ENCODE measurements at regions not wholly inside any gene's neighbourhood (a gene's known extent, or its start where the extent isn't known, plus 50 kb on each side); places are given as distances from the start of the nearest gene placed in this dataset.
"Not testable (repeated sequence)": the region's sequence is repeated elsewhere in the genome, so short reads cannot be mapped to it uniquely, and the experiment has no call there.

DNA sequence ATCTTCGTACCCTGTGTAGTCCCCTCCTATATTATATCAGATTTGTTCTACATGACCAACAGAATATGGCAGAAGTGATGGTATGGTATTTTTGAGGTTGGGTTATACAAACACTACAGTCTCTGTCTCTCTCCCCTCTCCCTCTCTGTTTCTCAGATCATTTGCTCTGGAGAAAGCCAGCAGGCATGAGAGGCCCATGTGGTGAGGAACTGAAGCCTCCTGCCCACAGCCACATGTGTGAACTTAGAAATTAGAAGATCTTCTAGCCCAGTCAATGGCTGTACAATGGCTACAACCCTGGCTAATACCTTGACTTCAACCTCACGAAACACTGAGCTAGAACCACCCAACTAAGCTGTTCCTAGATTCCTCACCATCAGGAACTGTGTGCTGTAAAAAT lies 250.6 kb downstream of the SMAD2 start:
- no peak for DNase-seq (ENCODE audit: low read depth in 3 of 3)

DNA sequence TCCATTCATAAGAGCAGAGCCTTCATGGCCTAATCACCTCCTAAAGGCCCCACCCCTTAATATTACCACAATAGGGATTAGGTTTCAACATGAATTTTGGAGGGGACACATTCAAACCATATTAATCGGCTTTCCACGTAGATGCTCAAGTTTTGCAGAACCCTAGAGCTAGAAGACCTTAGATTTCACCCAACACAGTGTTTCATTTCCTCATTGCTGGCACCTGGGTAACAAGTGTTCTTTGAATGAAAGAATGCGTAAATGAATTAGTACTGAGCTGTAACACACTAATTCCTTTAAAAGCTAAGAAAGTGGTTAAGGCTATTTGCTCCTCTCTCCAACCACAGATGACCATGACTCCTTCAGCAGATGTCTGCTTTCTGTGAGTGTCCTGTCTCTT lies 252.5 kb downstream of the SMAD2 start:
- no peak for DNase-seq (ENCODE audit: low read depth in 3 of 3)

GRCh38 chr18:47669815-47670214 lies 260.6 kb downstream of the SMAD2 start:
- DNase-seq (ENCODE audit: low read depth in 3 of 3): no peak

- no peak for DNase-seq (ENCODE audit: low read depth in 3 of 3)
Measured at GRCh38 chr18:47658498-47658897, 272.0 kb downstream of the SMAD2 start.

DNA sequence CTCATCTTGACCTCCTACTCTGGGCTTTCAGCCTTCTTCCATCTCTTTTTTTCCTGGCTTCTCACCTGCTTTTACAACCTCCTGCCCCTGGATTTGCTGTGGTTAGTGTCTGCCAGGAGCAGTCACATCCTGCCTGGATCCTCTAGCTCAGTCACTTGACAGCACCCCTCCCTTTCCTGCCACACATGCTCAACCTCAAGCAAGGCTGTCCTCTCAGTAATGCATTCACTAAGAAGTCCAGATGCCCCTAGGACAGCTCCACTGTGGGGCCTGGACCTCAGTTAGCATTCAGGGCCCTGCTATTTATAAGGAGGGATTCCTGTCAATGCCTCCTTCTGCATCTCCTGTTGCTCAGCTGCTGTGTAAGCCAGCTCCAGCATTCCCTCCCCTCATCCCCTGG lies 275.5 kb downstream of the SMAD2 start:
- no peak for DNase-seq (ENCODE audit: low read depth in 3 of 3)

DNA sequence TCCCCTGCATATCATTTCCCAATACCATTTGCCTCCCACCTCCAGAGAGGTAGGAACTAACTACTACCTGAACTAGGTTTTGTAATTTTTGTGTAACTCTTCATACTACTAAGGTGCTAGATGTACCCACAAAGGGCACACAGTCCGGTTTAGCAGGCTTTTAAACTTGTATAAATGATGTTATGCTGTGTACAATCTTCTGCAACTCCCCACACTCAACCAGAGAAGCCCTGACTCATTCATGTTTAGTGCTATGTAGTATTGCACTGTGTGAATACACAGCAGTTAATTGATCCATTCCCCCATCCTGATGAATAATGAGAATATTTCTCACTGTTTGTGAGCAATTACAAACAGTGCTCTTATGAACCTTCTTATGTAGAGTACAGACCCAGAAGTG lies 285.6 kb downstream of the SMAD2 start:
- no peak for DNase-seq (ENCODE audit: low read depth in 3 of 3)

DNA sequence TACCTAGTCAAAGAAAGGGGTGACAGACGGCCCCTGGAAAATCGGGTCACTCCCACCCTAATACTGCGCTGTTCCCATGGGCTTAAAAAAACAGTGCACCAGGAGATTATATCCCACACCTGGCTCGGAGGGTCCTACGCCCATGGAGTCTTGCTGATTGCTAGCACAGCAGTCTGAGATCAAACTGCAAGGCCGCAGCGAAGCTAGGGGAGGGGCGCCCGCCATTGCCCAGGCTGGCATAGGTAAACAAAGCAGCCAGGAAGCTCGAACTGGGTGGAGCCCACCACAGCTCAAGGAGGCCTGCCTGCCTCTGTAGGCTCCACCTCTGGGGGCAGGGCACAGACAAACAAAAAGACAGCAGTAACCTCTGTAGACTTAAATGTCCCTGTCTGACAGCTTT lies 292.9 kb downstream of the SMAD2 start:
- DNase-seq (ENCODE audit: low read depth in 3 of 3): not testable (repeated sequence)

GRCh38 chr18:47635416-47635815 lies 295.0 kb downstream of the SMAD2 start:
- DNase-seq (ENCODE audit: low read depth in 3 of 3): no peak

- no peak for DNase-seq (ENCODE audit: low read depth in 3 of 3)
Measured at GRCh38 chr18:47632970-47633635, 297.4 kb downstream of the SMAD2 start.

GRCh38 chr18:47628893-47629292 lies 301.6 kb downstream of the SMAD2 start:
- no peak for DNase-seq (ENCODE audit: low read depth in 3 of 3)

DNA sequence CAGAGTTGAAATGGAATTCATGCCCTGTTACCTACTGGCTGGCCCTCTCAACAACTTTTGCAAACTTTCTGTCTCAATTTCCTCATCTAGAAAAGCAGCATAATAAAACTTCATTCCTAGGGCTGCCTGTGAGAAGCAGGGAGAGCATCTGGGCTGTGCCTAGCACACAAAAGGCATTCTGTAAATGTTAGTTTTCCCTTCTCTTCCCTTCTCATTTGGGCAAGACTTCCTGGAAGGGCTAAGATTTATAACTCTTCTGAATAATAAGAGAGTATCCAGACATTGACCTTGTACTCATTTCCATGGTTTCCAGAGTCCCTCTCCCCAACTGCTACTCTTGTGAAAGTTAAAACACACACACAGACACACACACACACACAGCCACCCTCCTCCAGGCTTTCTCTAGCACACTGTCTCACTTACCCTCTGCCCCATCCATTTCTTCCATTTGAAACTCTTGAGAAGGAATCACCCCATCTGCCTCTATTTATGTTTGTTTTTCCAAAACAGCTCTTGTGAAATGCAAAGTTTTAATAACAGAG lies 302.1 kb downstream of the SMAD2 start:
- no peak for DNase-seq (ENCODE audit: low read depth in 3 of 3)

DNA sequence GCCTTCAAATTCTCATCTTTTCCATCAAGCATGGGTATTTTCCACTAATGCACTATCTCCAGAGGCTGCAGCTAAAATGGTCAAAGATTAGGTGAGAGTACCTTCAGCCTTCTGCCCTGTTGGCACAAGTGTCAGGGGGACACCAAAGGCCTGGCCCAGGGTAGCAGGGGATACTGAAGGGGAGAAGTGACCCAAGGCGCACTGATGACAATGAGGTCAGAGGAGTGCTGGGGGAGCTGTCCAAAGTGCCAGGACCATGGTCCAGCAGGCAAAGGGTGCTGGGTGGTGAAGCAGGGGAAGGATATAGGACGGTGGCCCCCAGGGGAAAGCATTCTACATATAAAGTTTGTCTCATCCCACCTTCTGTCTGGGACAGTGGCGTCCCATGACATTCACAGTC lies 303.4 kb downstream of the SMAD2 start:
- no peak for DNase-seq (ENCODE audit: low read depth in 3 of 3)

DNA sequence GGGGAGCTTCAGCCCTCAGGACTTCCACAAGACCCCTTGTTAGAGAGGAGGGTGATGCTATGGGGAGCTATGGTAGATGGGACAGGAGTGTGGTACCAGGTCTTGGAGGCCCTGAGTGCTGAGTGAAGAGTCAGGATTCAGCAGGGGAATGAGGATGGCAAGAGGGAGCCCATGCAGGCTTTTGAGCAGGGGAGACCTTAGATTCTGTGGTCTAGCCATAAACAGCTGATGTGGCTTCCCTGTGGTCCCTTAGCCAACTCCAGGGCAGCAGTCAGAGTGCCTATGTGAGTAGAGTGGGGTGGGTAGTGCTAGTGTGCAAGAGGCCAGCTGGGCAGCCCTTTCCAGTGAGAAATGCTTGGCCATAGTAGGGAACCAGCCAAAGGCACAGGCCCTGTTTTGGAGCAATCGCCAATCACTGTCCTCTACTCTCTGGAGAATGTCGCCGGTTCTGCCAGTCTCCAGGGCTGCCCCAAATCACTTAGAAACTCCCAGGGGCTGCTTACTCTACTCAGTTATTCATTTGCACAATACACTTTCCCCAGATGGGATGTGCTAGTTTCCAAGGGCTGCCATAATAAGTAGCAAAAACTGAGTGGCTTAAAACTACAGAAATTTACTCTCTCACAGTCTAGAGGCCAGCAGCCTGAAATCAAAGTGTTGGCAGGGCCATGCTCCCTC lies 310.5 kb downstream of the SMAD2 start:
- no peak for DNase-seq (ENCODE audit: low read depth in 3 of 3)

DNA sequence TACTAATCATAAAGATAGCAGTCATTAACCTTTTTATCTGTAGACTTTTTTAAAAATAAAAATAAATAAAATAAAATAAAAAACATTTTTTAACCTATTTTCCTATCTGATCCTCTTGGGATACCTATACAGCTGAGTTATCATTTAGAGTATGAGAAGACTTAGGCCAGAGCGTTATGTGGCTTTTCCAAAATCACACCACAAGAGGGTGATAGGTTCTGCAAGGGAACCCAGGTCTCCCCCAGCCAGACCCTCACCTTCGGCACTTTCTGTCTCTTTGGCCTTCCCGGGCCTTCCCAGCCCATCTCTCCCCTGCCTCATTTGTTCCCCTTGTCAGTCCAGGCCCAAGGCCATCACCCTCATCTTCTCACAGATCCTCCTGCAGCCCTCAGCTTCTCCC lies 311.7 kb downstream of the SMAD2 start:
- no peak for DNase-seq (ENCODE audit: low read depth in 3 of 3)

- no peak for DNase-seq (ENCODE audit: low read depth in 3 of 3)
Measured at GRCh38 chr18:47615043-47615442, 315.4 kb downstream of the SMAD2 start.

DNA sequence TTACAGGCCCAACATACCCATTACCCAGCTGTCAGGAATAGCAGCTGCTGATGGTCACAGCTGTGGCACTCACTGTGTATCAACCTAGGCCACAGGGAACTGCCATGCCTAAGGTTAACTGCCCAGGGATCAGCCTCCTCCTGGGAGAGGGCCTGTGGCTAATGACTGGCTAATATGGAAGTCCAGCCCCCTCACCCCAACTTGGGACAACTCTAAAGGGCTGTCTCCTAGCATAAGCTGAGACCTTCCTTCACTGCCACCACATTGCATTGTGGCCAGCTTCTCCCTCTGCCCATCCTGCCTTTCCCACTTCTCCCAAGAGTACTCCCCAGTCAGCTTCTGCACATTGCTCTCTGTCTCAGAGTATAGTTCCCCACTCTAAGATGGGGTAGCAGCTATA lies 316.5 kb downstream of the SMAD2 start:
- no peak for DNase-seq (ENCODE audit: low read depth in 3 of 3)

- DNase-seq (ENCODE audit: low read depth in 3 of 3): no peak
Measured at GRCh38 chr18:47611649-47612048, 318.8 kb downstream of the SMAD2 start.

DNA sequence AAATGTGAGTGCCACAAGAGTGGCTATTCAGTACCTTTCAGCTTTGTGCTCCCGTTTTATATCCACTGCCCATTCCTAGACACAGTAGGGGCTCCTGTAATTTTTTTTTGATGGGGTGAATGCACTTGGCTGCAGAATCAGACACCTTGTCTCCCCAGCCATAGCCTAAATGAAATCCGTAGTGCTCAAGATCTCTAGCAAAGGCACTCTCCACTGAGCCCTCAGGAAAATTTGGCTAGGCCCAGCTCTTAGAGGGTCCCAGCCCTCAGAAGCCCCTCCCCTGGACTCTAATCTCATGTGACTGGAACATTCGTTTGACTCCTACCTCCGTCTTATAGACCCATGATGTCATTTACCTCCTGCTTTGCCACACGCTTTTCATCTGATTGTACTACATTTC lies 323.9 kb downstream of the SMAD2 start:
- DNase-seq (ENCODE audit: low read depth in 3 of 3): no peak

DNA sequence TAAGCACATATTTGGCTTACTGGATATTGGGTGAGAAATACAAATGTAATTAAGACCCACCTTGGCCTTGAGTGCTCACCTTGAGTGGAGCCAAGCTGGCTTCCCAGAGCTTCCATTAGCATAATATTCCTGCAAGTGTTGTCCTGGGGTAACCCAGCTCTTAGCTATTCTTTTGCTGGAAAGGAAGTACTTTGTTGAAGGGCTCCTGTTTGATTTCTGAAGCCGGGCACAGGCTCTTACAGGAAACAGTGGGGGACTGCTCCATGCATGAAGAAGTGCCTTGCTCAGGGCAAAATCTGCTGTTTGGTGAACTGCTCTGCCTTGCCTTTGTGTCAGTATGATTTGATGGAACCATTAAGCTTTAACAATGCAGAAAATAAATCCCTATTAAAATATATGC lies 325.4 kb downstream of the SMAD2 start:
- DNase-seq (ENCODE audit: low read depth in 3 of 3): no peak

- no peak for DNase-seq (ENCODE audit: low read depth in 3 of 3)
Measured at GRCh38 chr18:47604021-47604420, 326.4 kb downstream of the SMAD2 start.

DNA sequence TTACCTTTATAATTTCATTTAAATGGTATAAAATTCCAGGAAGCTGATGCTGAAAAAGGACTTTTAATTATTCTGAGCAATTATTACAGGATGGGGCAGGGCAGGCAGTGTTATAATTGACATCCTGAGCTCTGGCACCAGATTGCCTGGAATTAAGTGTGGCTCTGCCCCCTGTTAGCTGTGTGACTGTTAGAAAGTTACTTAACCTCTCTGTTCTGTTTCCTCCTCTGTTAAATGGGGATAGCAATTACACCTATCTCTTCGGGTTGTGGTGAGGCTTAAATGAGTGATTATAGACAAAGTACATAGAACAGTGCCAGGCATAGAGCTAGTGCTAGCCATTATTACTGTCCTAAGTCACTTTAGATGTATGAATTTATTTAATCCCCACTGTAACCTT lies 327.3 kb downstream of the SMAD2 start:
- DNase-seq (ENCODE audit: low read depth in 3 of 3): no peak

DNA sequence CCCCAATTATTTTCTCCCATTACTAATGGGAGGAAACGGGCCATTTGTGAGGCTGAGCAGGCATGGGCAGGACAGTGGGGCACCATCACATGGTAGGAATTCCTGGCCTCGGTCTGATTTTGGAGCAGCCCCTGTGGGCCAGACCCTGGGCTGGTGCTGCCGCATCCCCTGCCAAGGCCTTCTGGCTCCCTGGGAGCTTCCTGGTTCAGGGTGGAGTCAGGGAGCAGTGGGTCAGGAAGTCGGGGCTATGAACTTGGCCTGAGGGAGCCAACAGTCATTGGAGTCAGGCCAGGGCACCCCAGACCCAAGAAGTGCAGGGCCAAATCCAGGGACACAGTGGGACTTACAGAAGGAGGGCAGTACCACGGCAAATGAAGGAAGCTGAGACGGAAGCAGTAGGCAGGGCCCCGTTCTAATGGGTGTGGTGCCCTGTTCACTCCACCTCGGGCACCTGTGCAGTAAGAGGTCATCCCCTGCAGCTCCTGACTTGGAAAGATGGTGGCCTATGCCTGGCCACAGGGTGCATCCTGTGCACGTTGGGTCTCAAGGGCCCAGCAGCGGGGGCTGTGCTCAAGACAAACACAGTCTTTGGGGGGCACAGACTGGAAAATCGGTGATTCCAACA lies 328.1 kb downstream of the SMAD2 start:
- DNase-seq (ENCODE audit: low read depth in 3 of 3): no peak
